HUES48 (cell line): ENCODE measurements at regions not wholly inside any gene's neighbourhood (a gene's known extent, or its start where the extent isn't known, plus 50 kb on each side); places are given as distances from the start of the nearest gene placed in this dataset.
"Not testable (repeated sequence)": the region's sequence is repeated elsewhere in the genome, so short reads cannot be mapped to it uniquely, and the experiment has no call there.

Experiments
- H3K27ac ChIP-seq: one replicate; pipeline ENCODE4 v1.7.0; 2013; ENCODE audit warnings: low read depth, low read length, inconsistent platforms
- H3K27me3 ChIP-seq: 2 replicates; pipeline ENCODE4 v1.6.1; 2013; ENCODE audit warnings: mild to moderate bottlenecking, low read length; ENCODE audit not compliant: control insufficient read depth, insufficient read depth
- H3K36me3 ChIP-seq: 2 replicates; pipeline ENCODE4 v1.6.1; 2013; ENCODE audit warnings: low read length; ENCODE audit not compliant: control insufficient read depth, insufficient read depth
- H3K4me1 ChIP-seq: 2 replicates; pipeline ENCODE4 v1.6.1; 2013; ENCODE audit warnings: mild to moderate bottlenecking, low read length; ENCODE audit not compliant: control insufficient read depth, insufficient read depth
- H3K4me3 ChIP-seq: 2 replicates; pipeline ENCODE4 v1.5.1; 2013; ENCODE audit warnings: mild to moderate bottlenecking, low read depth, low read length
- H3K9ac ChIP-seq: 2 replicates; pipeline ENCODE4 v1.6.1; 2013; ENCODE audit warnings: mild to moderate bottlenecking, low read depth, low read length, moderate library complexity
- H3K9me3 ChIP-seq: 2 replicates; pipeline ENCODE4 v1.6.1; 2013; ENCODE audit warnings: low read length; ENCODE audit not compliant: control insufficient read depth, insufficient read depth

GRCh38 chr3:20391644-20392043 lies 205.6 kb upstream of the SGO1 start:
- H3K27ac ChIP-seq: no peak overlapping the region
- peaks cover 4% of the 10 kb centered on the region for H3K4me1 ChIP-seq
- no peak overlapping the region for H3K4me3 ChIP-seq
- no peak overlapping the region for H3K9ac ChIP-seq
- H3K27me3 ChIP-seq: no peaks in the 10 kb centered on the region
- H3K9me3 ChIP-seq: peaks cover 5% of the 10 kb centered on the region
- H3K36me3 ChIP-seq: no peaks in the 10 kb centered on the region

- Histone ChIP-seq H3K36me3 (no peaks in the 10 kb centered on the region), H3K27me3 (no peaks in the 10 kb centered on the region), H3K9me3 (peaks cover 4% of the 10 kb centered on the region)
Measured at GRCh38 chr3:20388971-20389370, 203.0 kb upstream of the SGO1 start.

GRCh38 chr3:20380295-20380694 lies 194.3 kb upstream of the SGO1 start:
- no peaks in the 10 kb centered on the region for H3K36me3 ChIP-seq
- peaks cover 8% of the 10 kb centered on the region for H3K9me3 ChIP-seq
- no peak overlapping the region for H3K27ac ChIP-seq
- H3K9ac ChIP-seq: no peak overlapping the region
- H3K4me1 ChIP-seq: peaks cover 20% of the 10 kb centered on the region; the same call in 1 of the 2 replicates
- no peaks in the 10 kb centered on the region for H3K27me3 ChIP-seq
- H3K4me3 ChIP-seq: no peak overlapping the region

More at GRCh38 chr3:20388971-20389370, 203.0 kb upstream of the SGO1 start:
- no peak overlapping the region for H3K9ac ChIP-seq
- H3K4me3 ChIP-seq: no peak overlapping the region
- H3K4me1 ChIP-seq: peaks cover 4% of the 10 kb centered on the region
- no peak overlapping the region for H3K27ac ChIP-seq

- Histone ChIP-seq H3K4me1 (peaks cover 20% of the 10 kb centered on the region; the same call in 1 of the 2 replicates), H3K36me3 (no peaks in the 10 kb centered on the region), H3K27me3 (no peaks in the 10 kb centered on the region), H3K27ac (no peak overlapping the region), H3K9ac (no peak overlapping the region), H3K4me3 (no peak overlapping the region), H3K9me3 (0 out of 2 replicates have a peak, but pooled peaks cover 3% of the 10 kb centered on the region)
Measured at GRCh38 chr3:20378315-20378714, 192.3 kb upstream of the SGO1 start.

- Histone ChIP-seq H3K9ac (no peak overlapping the region), H3K4me3 (no peak overlapping the region), H3K36me3 (no peaks in the 10 kb centered on the region), H3K27ac (no peak overlapping the region), H3K27me3 (no peaks in the 10 kb centered on the region), H3K9me3 (no peaks in the 10 kb centered on the region), H3K4me1 (peaks cover 20% of the 10 kb centered on the region; the same call in 1 of the 2 replicates)
Measured at GRCh38 chr3:20376665-20377217, 190.7 kb upstream of the SGO1 start.

- no peak overlapping the region for H3K9ac ChIP-seq
- no peak overlapping the region for H3K27ac ChIP-seq
- no peaks in the 10 kb centered on the region for H3K36me3 ChIP-seq
- no peak overlapping the region for H3K4me3 ChIP-seq
- no peaks in the 10 kb centered on the region for H3K9me3 ChIP-seq
- H3K4me1 ChIP-seq: peaks cover 20% of the 10 kb centered on the region; the same call in 1 of the 2 replicates
- no peaks in the 10 kb centered on the region for H3K27me3 ChIP-seq
Measured at GRCh38 chr3:20375302-20375701, 189.3 kb upstream of the SGO1 start.

- not testable (repeated sequence) for H3K27me3 ChIP-seq, H3K9me3 ChIP-seq, H3K9ac ChIP-seq
Measured at GRCh38 chr3:20370273-20371063, 184.5 kb upstream of the SGO1 start.

GRCh38 chr3:20361000-20361399 lies 175.0 kb upstream of the SGO1 start:
- Histone ChIP-seq H3K36me3 (no peaks in the 10 kb centered on the region), H3K9ac (no peak overlapping the region), H3K27ac (no peak overlapping the region), H3K4me1 (no peaks in the 10 kb centered on the region), H3K9me3 (peaks cover 10% of the 10 kb centered on the region), H3K4me3 (no peak overlapping the region), H3K27me3 (no peaks in the 10 kb centered on the region)

More at GRCh38 chr3:20370273-20371063, 184.5 kb upstream of the SGO1 start:
- H3K4me1 ChIP-seq, H3K27ac ChIP-seq, H3K4me3 ChIP-seq, H3K36me3 ChIP-seq: not testable (repeated sequence)

- H3K4me3 ChIP-seq: no peak overlapping the region
- no peaks in the 10 kb centered on the region for H3K27me3 ChIP-seq
- no peaks in the 10 kb centered on the region for H3K9me3 ChIP-seq
- H3K4me1 ChIP-seq: no peaks in the 10 kb centered on the region
- no peak overlapping the region for H3K9ac ChIP-seq
- H3K27ac ChIP-seq: no peak overlapping the region
- H3K36me3 ChIP-seq: no peaks in the 10 kb centered on the region
Measured at GRCh38 chr3:20353286-20353685, 167.3 kb upstream of the SGO1 start.

GRCh38 chr3:20352546-20353179 lies 166.7 kb upstream of the SGO1 start:
- Histone ChIP-seq H3K4me1 (no peaks in the 10 kb centered on the region), H3K9ac (no peak overlapping the region)

GRCh38 chr3:20350449-20350848 lies 164.4 kb upstream of the SGO1 start:
- H3K9me3 ChIP-seq: no peaks in the 10 kb centered on the region

More at GRCh38 chr3:20352546-20353179, 166.7 kb upstream of the SGO1 start:
- H3K27ac ChIP-seq: peak overlapping the region; percentile 9
- no peak overlapping the region for H3K4me3 ChIP-seq
- H3K36me3 ChIP-seq: no peaks in the 10 kb centered on the region
- H3K9me3 ChIP-seq: no peaks in the 10 kb centered on the region
- H3K27me3 ChIP-seq: no peaks in the 10 kb centered on the region

More at GRCh38 chr3:20350449-20350848, 164.4 kb upstream of the SGO1 start:
- no peaks in the 10 kb centered on the region for H3K27me3 ChIP-seq
- no peaks in the 10 kb centered on the region for H3K36me3 ChIP-seq
- H3K4me1 ChIP-seq: no peaks in the 10 kb centered on the region
- H3K4me3 ChIP-seq: no peak overlapping the region
- no peak overlapping the region for H3K27ac ChIP-seq
- H3K9ac ChIP-seq: no peak overlapping the region
